GM23338 (cell line): ENCODE measurements at regions not wholly inside any gene's neighbourhood (a gene's known extent, or its start where the extent isn't known, plus 50 kb on each side); places are given as distances from the start of the nearest gene placed in this dataset.

Experiments
- EZH2 ChIP-seq: fragments of 200-600 bp; sonication (generic); IDR thresholded peaks from one replicate; pipeline ENCODE4 v1.8.0; 2017; ENCODE audit warnings: antibody characterized with exemption, mild to moderate bottlenecking, low read depth; ENCODE audit not compliant: unreplicated experiment
- EZH2phosphoT487 ChIP-seq: fragments of 200-600 bp; sonication (generic); IDR thresholded peaks from one replicate; pipeline ENCODE4 v1.8.1; 2018; ENCODE audit warnings: antibody characterized with exemption; ENCODE audit not compliant: unreplicated experiment
- NANOG ChIP-seq: IDR thresholded peaks from 2 replicates; pipeline ENCODE4 v1.6.1; 2016; ENCODE audit warnings: antibody characterized with exemption, borderline replicate concordance
- POLR2AphosphoS5 ChIP-seq: IDR thresholded peaks from 2 replicates; pipeline ENCODE4 v1.6.1; 2016; ENCODE audit warnings: antibody characterized with exemption, low read depth
- ZNF114 ChIP-seq: fragments of 250-450 bp; sonication (Bioruptor Pico); IDR thresholded peaks from 2 replicates; pipeline ENCODE4 v1.5.0; 2020; ENCODE audit warnings: mild to moderate bottlenecking, moderate library complexity
- ZNF331 ChIP-seq: fragments of 250-450 bp; sonication (Bioruptor Pico); IDR thresholded peaks from 2 replicates; pipeline ENCODE4 v1.5.0; 2020; ENCODE audit warnings: low read depth, mild to moderate bottlenecking, moderate library complexity
- TF ChIP-seq, protein P1 (sequence below): fragments of 250-450 bp; sonication (Bioruptor Pico); IDR thresholded peaks from 2 replicates; pipeline ENCODE4 v1.5.0; 2020; ENCODE audit warnings: mild to moderate bottlenecking, moderate library complexity
- TF ChIP-seq, protein P2 (sequence below): IDR thresholded peaks from one replicate; pipeline ENCODE4 v1.6.1; 2018; ENCODE audit warnings: antibody characterized with exemption; ENCODE audit not compliant: unreplicated experiment

DNA sequence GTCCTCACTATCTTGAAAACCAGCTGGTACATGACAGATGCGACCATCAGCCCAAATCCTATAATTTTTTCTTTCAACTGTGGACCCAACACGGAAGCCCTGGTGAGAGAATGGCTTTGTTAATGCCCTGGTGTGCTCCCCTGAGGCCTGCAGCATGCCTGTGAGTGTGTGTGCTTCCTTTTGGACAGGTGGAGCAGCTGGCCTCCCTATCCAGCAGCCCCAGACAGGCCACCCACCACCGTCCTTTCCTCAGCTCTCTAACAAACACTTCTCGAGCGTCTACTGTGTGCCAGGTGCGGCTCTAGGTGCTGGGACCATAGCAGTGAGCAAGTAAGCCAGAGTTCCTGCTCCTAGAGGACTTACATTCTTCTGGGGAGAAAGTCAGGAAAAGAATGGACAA, 78.9 kb upstream of the GZMB start (continued):
- TF ChIP-seq, protein P1, sequence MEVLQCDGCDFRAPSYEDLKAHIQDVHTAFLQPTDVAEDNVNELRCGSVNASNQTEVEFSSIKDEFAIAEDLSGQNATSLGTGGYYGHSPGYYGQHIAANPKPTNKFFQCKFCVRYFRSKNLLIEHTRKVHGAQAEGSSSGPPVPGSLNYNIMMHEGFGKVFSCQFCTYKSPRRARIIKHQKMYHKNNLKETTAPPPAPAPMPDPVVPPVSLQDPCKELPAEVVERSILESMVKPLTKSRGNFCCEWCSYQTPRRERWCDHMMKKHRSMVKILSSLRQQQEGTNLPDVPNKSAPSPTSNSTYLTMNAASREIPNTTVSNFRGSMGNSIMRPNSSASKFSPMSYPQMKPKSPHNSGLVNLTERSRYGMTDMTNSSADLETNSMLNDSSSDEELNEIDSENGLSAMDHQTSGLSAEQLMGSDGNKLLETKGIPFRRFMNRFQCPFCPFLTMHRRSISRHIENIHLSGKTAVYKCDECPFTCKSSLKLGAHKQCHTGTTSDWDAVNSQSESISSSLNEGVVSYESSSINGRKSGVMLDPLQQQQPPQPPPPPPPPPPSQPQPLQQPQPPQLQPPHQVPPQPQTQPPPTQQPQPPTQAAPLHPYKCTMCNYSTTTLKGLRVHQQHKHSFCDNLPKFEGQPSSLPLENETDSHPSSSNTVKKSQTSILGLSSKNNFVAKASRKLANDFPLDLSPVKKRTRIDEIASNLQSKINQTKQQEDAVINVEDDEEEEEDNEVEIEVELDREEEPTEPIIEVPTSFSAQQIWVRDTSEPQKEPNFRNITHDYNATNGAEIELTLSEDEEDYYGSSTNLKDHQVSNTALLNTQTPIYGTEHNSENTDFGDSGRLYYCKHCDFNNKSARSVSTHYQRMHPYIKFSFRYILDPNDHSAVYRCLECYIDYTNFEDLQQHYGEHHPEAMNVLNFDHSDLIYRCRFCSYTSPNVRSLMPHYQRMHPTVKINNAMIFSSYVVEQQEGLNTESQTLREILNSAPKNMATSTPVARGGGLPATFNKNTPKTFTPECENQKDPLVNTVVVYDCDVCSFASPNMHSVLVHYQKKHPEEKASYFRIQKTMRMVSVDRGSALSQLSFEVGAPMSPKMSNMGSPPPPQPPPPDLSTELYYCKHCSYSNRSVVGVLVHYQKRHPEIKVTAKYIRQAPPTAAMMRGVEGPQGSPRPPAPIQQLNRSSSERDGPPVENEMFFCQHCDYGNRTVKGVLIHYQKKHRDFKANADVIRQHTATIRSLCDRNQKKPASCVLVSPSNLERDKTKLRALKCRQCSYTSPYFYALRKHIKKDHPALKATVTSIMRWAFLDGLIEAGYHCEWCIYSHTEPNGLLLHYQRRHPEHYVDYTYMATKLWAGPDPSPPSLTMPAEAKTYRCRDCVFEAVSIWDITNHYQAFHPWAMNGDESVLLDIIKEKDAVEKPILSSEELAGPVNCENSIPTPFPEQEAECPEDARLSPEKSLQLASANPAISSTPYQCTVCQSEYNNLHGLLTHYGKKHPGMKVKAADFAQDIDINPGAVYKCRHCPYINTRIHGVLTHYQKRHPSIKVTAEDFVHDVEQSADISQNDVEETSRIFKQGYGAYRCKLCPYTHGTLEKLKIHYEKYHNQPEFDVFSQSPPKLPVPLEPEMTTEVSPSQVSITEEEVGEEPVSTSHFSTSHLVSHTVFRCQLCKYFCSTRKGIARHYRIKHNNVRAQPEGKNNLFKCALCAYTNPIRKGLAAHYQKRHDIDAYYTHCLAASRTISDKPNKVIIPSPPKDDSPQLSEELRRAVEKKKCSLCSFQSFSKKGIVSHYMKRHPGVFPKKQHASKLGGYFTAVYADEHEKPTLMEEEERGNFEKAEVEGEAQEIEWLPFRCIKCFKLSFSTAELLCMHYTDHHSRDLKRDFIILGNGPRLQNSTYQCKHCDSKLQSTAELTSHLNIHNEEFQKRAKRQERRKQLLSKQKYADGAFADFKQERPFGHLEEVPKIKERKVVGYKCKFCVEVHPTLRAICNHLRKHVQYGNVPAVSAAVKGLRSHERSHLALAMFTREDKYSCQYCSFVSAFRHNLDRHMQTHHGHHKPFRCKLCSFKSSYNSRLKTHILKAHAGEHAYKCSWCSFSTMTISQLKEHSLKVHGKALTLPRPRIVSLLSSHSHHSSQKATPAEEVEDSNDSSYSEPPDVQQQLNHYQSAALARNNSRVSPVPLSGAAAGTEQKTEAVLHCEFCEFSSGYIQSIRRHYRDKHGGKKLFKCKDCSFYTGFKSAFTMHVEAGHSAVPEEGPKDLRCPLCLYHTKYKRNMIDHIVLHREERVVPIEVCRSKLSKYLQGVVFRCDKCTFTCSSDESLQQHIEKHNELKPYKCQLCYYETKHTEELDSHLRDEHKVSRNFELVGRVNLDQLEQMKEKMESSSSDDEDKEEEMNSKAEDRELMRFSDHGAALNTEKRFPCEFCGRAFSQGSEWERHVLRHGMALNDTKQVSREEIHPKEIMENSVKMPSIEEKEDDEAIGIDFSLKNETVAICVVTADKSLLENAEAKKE (CRISPR knock-in tag) = no peak
- TF ChIP-seq, protein P2, sequence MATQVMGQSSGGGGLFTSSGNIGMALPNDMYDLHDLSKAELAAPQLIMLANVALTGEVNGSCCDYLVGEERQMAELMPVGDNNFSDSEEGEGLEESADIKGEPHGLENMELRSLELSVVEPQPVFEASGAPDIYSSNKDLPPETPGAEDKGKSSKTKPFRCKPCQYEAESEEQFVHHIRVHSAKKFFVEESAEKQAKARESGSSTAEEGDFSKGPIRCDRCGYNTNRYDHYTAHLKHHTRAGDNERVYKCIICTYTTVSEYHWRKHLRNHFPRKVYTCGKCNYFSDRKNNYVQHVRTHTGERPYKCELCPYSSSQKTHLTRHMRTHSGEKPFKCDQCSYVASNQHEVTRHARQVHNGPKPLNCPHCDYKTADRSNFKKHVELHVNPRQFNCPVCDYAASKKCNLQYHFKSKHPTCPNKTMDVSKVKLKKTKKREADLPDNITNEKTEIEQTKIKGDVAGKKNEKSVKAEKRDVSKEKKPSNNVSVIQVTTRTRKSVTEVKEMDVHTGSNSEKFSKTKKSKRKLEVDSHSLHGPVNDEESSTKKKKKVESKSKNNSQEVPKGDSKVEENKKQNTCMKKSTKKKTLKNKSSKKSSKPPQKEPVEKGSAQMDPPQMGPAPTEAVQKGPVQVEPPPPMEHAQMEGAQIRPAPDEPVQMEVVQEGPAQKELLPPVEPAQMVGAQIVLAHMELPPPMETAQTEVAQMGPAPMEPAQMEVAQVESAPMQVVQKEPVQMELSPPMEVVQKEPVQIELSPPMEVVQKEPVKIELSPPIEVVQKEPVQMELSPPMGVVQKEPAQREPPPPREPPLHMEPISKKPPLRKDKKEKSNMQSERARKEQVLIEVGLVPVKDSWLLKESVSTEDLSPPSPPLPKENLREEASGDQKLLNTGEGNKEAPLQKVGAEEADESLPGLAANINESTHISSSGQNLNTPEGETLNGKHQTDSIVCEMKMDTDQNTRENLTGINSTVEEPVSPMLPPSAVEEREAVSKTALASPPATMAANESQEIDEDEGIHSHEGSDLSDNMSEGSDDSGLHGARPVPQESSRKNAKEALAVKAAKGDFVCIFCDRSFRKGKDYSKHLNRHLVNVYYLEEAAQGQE = no peak
- no peak for TF ChIP-seq POLR2AphosphoS5
- TF ChIP-seq EZH2 = no peak
- TF ChIP-seq ZNF331 (CRISPR knock-in tag) = no peak
- TF ChIP-seq NANOG = no peak
- TF ChIP-seq ZNF114 (CRISPR knock-in tag) = no peak
- no peak for TF ChIP-seq EZH2phosphoT487
